GM23338 (cell line): ENCODE measurements at regions not wholly inside any gene's neighbourhood (a gene's known extent, or its start where the extent isn't known, plus 50 kb on each side); places are given as distances from the start of the nearest gene placed in this dataset.

Source experiments
- ATAC-seq: fragments of 200-7000 bp; cut with Tn5 transposase; 3 replicates; pipeline ENCODE4 v1.9.1; 2020
- DNase-seq: peaks from one replicate; pipeline ENCODE4 v3.0.0-alpha.2; 2015; ENCODE audit warnings: low spot score
- H2AFZ ChIP-seq: fragments of 200-600 bp; sonication (generic); 2 replicates; pipeline ENCODE4 v1.8.0; 2016; ENCODE audit warnings: antibody characterized with exemption, mild to moderate bottlenecking, moderate library complexity
- H3F3A ChIP-seq: fragments of 200-600 bp; sonication (generic); replicated peaks from 2 replicates; pipeline ENCODE4 v1.8.0; 2017; ENCODE audit warnings: antibody characterized with exemption, mixed run types, low read depth
- H3K27ac ChIP-seq: fragments of 200-600 bp; sonication (generic); 2 replicates; pipeline ENCODE4 v1.6.1; 2016; ENCODE audit warnings: low read depth
- H3K27me3 ChIP-seq: fragments of 200-600 bp; sonication (generic); 2 replicates; pipeline ENCODE4 v1.8.0; 2016; ENCODE audit warnings: mild to moderate bottlenecking, mixed run types, moderate library complexity; ENCODE audit not compliant: insufficient read depth
- H3K36me3 ChIP-seq: fragments of 200-600 bp; sonication (generic); 2 replicates; pipeline ENCODE4 v1.8.0; 2016; ENCODE audit warnings: mild to moderate bottlenecking; ENCODE audit not compliant: insufficient read depth
- H3K4me1 ChIP-seq: fragments of 200-600 bp; sonication (generic); 2 replicates; pipeline ENCODE4 v1.8.0; 2016; ENCODE audit warnings: mild to moderate bottlenecking, moderate library complexity; ENCODE audit not compliant: insufficient read depth
- H3K4me2 ChIP-seq: fragments of 200-600 bp; sonication (generic); 2 replicates; pipeline ENCODE4 v1.7.1; 2017; ENCODE audit warnings: mixed run types
- H3K4me3 ChIP-seq: fragments of 200-600 bp; sonication (generic); 2 replicates; pipeline ENCODE4 v1.6.1; 2016; ENCODE audit warnings: mixed run types
- H3K79me2 ChIP-seq: fragments of 200-600 bp; sonication (generic); replicated peaks from 2 replicates; pipeline ENCODE4 v1.8.0; 2017; ENCODE audit warnings: mild to moderate bottlenecking; ENCODE audit not compliant: insufficient read depth
- H3K9me2 ChIP-seq: fragments of 200-600 bp; sonication (generic); 2 replicates; pipeline ENCODE4 v1.8.0; 2017; ENCODE audit not compliant: insufficient read depth
- H4K20me1 ChIP-seq: fragments of 200-600 bp; sonication (generic); replicated peaks from 2 replicates; pipeline ENCODE4 v1.8.0; 2017; ENCODE audit warnings: mild to moderate bottlenecking; ENCODE audit not compliant: insufficient read depth
- H3K27ac Mint-ChIP-seq: 2 replicates; pipeline ENCODE4 v1.8.0; 2020; ENCODE audit warnings: inconsistent platforms, mild to moderate bottlenecking, moderate library complexity, mixed read lengths
- H3K27me3 Mint-ChIP-seq: 3 replicates; pipeline ENCODE4 v1.8.0; 2022; ENCODE audit warnings: low read depth, mild to moderate bottlenecking, moderate library complexity, mixed read lengths, inconsistent platforms; ENCODE audit not compliant: insufficient read depth, poor library complexity
- H3K36me3 Mint-ChIP-seq: 3 replicates; pipeline ENCODE4 v1.8.0; 2021; ENCODE audit warnings: low read depth, mild to moderate bottlenecking, inconsistent platforms, moderate library complexity, mixed read lengths
- H3K4me1 Mint-ChIP-seq: 3 replicates; pipeline ENCODE4 v1.8.0; 2020; ENCODE audit warnings: mild to moderate bottlenecking, inconsistent platforms, mixed read lengths
- H3K4me3 Mint-ChIP-seq: 3 replicates; pipeline ENCODE4 v1.8.0; 2021; ENCODE audit warnings: moderate library complexity, mild to moderate bottlenecking, inconsistent platforms, mixed read lengths
- H3K9me3 Mint-ChIP-seq: 3 replicates; pipeline ENCODE4 v1.8.0; 2020; ENCODE audit warnings: moderate library complexity, mild to moderate bottlenecking, inconsistent platforms, mixed read lengths
- CREB1 ChIP-seq: fragments of 250-450 bp; sonication (Bioruptor Pico); IDR thresholded peaks from 2 replicates; pipeline ENCODE4 v1.5.0; 2020; ENCODE audit warnings: low read depth, mild to moderate bottlenecking, moderate library complexity
- EZH2 ChIP-seq: fragments of 200-600 bp; sonication (generic); IDR thresholded peaks from one replicate; pipeline ENCODE4 v1.8.0; 2017; ENCODE audit warnings: antibody characterized with exemption, mild to moderate bottlenecking, low read depth; ENCODE audit not compliant: unreplicated experiment
- EZH2phosphoT487 ChIP-seq: fragments of 200-600 bp; sonication (generic); IDR thresholded peaks from one replicate; pipeline ENCODE4 v1.8.1; 2018; ENCODE audit warnings: antibody characterized with exemption; ENCODE audit not compliant: unreplicated experiment
- JUNB ChIP-seq: IDR thresholded peaks from one replicate; pipeline ENCODE4 v1.6.1; 2016; ENCODE audit warnings: antibody characterized with exemption; ENCODE audit not compliant: unreplicated experiment
- NANOG ChIP-seq: IDR thresholded peaks from 2 replicates; pipeline ENCODE4 v1.6.1; 2016; ENCODE audit warnings: antibody characterized with exemption, borderline replicate concordance
- STAT1 ChIP-seq: IDR thresholded peaks from one replicate; pipeline ENCODE4 v1.6.1; 2016; ENCODE audit warnings: antibody characterized with exemption; ENCODE audit not compliant: unreplicated experiment
- TF ChIP-seq, protein P1 (sequence below): fragments of 250-450 bp; sonication (Bioruptor Pico); IDR thresholded peaks from 2 replicates; pipeline ENCODE4 v1.5.0; 2020; ENCODE audit warnings: mild to moderate bottlenecking, moderate library complexity
- TF ChIP-seq, protein P2 (sequence below): IDR thresholded peaks from one replicate; pipeline ENCODE4 v1.6.1; 2018; ENCODE audit warnings: antibody characterized with exemption; ENCODE audit not compliant: unreplicated experiment
- TF ChIP-seq, protein P3 (sequence below), 2 experiments: fragments of 200-600 bp in 1 of 2; sonication (generic) in 1 of 2; conservative IDR thresholded peaks; 2 replicates each; pipeline versions ENCODE4 v1.5.1 to v1.6.1; 2016 to 2017; ENCODE audit warnings: antibody characterized with exemption in 2 of 2, low read depth in 2 of 2, mild to moderate bottlenecking in 2 of 2, moderate library complexity in 1 of 2
- TF ChIP-seq, protein P4 (sequence below): IDR thresholded peaks from 2 replicates; pipeline ENCODE4 v1.6.1; 2016; ENCODE audit warnings: antibody characterized with exemption

DNA sequence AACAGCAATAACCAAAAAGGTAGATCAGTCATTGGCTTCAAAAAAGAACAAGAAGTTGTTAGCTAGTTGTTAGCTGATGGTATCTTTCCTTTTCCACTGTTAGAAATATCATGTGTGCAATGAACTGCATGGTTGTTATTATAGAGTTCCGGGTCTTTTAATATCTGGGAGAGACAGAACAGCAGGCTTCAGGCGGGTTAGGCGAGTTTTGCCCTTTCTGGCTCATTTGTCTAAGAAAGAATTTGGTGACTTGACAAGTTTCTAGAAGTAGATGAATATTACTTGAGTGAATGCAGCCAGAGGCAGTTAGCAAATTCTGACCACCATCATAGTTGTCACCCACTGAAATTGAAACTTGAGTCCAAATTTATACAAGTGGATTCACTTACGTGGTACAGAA is 88.9 kb upstream of the MID1 start:
- no peak overlapping the region for H3K4me3 ChIP-seq
- no peak overlapping the region for H3K4me3 Mint-ChIP-seq
- no peaks in the 10 kb centered on the region for H3K9me2 ChIP-seq
- H3K27ac ChIP-seq = no peak overlapping the region
- no peak overlapping the region for H2AFZ ChIP-seq
- H3K9me3 Mint-ChIP-seq = peaks cover 5% of the 10 kb centered on the region; the same call in 2 of the 3 replicates
- H3K4me1 Mint-ChIP-seq = peaks cover 28% of the 10 kb centered on the region
- no peaks in the 10 kb centered on the region for H3K79me2 ChIP-seq
- peaks cover 1% of the 10 kb centered on the region for H3K27me3 Mint-ChIP-seq
- no peaks in the 10 kb centered on the region for H3K27me3 ChIP-seq
- no peak overlapping the region for H3K27ac Mint-ChIP-seq
- H4K20me1 ChIP-seq = no peaks in the 10 kb centered on the region
- H3K36me3 ChIP-seq = no peaks in the 10 kb centered on the region
- no peaks in the 10 kb centered on the region for H3F3A ChIP-seq
- H3K4me1 ChIP-seq = peaks cover 9% of the 10 kb centered on the region; the same call in 1 of the 2 replicates
- DNase-seq = no peak
- TF ChIP-seq, protein P1, sequence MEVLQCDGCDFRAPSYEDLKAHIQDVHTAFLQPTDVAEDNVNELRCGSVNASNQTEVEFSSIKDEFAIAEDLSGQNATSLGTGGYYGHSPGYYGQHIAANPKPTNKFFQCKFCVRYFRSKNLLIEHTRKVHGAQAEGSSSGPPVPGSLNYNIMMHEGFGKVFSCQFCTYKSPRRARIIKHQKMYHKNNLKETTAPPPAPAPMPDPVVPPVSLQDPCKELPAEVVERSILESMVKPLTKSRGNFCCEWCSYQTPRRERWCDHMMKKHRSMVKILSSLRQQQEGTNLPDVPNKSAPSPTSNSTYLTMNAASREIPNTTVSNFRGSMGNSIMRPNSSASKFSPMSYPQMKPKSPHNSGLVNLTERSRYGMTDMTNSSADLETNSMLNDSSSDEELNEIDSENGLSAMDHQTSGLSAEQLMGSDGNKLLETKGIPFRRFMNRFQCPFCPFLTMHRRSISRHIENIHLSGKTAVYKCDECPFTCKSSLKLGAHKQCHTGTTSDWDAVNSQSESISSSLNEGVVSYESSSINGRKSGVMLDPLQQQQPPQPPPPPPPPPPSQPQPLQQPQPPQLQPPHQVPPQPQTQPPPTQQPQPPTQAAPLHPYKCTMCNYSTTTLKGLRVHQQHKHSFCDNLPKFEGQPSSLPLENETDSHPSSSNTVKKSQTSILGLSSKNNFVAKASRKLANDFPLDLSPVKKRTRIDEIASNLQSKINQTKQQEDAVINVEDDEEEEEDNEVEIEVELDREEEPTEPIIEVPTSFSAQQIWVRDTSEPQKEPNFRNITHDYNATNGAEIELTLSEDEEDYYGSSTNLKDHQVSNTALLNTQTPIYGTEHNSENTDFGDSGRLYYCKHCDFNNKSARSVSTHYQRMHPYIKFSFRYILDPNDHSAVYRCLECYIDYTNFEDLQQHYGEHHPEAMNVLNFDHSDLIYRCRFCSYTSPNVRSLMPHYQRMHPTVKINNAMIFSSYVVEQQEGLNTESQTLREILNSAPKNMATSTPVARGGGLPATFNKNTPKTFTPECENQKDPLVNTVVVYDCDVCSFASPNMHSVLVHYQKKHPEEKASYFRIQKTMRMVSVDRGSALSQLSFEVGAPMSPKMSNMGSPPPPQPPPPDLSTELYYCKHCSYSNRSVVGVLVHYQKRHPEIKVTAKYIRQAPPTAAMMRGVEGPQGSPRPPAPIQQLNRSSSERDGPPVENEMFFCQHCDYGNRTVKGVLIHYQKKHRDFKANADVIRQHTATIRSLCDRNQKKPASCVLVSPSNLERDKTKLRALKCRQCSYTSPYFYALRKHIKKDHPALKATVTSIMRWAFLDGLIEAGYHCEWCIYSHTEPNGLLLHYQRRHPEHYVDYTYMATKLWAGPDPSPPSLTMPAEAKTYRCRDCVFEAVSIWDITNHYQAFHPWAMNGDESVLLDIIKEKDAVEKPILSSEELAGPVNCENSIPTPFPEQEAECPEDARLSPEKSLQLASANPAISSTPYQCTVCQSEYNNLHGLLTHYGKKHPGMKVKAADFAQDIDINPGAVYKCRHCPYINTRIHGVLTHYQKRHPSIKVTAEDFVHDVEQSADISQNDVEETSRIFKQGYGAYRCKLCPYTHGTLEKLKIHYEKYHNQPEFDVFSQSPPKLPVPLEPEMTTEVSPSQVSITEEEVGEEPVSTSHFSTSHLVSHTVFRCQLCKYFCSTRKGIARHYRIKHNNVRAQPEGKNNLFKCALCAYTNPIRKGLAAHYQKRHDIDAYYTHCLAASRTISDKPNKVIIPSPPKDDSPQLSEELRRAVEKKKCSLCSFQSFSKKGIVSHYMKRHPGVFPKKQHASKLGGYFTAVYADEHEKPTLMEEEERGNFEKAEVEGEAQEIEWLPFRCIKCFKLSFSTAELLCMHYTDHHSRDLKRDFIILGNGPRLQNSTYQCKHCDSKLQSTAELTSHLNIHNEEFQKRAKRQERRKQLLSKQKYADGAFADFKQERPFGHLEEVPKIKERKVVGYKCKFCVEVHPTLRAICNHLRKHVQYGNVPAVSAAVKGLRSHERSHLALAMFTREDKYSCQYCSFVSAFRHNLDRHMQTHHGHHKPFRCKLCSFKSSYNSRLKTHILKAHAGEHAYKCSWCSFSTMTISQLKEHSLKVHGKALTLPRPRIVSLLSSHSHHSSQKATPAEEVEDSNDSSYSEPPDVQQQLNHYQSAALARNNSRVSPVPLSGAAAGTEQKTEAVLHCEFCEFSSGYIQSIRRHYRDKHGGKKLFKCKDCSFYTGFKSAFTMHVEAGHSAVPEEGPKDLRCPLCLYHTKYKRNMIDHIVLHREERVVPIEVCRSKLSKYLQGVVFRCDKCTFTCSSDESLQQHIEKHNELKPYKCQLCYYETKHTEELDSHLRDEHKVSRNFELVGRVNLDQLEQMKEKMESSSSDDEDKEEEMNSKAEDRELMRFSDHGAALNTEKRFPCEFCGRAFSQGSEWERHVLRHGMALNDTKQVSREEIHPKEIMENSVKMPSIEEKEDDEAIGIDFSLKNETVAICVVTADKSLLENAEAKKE (CRISPR knock-in tag) = no peak
- TF ChIP-seq STAT1 (no peak), CREB1 (CRISPR knock-in tag) (no peak), EZH2 (no peak), JUNB (no peak), EZH2phosphoT487 (no peak), NANOG (no peak)
- TF ChIP-seq, protein P2, sequence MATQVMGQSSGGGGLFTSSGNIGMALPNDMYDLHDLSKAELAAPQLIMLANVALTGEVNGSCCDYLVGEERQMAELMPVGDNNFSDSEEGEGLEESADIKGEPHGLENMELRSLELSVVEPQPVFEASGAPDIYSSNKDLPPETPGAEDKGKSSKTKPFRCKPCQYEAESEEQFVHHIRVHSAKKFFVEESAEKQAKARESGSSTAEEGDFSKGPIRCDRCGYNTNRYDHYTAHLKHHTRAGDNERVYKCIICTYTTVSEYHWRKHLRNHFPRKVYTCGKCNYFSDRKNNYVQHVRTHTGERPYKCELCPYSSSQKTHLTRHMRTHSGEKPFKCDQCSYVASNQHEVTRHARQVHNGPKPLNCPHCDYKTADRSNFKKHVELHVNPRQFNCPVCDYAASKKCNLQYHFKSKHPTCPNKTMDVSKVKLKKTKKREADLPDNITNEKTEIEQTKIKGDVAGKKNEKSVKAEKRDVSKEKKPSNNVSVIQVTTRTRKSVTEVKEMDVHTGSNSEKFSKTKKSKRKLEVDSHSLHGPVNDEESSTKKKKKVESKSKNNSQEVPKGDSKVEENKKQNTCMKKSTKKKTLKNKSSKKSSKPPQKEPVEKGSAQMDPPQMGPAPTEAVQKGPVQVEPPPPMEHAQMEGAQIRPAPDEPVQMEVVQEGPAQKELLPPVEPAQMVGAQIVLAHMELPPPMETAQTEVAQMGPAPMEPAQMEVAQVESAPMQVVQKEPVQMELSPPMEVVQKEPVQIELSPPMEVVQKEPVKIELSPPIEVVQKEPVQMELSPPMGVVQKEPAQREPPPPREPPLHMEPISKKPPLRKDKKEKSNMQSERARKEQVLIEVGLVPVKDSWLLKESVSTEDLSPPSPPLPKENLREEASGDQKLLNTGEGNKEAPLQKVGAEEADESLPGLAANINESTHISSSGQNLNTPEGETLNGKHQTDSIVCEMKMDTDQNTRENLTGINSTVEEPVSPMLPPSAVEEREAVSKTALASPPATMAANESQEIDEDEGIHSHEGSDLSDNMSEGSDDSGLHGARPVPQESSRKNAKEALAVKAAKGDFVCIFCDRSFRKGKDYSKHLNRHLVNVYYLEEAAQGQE = no peak
- TF ChIP-seq, protein P3, sequence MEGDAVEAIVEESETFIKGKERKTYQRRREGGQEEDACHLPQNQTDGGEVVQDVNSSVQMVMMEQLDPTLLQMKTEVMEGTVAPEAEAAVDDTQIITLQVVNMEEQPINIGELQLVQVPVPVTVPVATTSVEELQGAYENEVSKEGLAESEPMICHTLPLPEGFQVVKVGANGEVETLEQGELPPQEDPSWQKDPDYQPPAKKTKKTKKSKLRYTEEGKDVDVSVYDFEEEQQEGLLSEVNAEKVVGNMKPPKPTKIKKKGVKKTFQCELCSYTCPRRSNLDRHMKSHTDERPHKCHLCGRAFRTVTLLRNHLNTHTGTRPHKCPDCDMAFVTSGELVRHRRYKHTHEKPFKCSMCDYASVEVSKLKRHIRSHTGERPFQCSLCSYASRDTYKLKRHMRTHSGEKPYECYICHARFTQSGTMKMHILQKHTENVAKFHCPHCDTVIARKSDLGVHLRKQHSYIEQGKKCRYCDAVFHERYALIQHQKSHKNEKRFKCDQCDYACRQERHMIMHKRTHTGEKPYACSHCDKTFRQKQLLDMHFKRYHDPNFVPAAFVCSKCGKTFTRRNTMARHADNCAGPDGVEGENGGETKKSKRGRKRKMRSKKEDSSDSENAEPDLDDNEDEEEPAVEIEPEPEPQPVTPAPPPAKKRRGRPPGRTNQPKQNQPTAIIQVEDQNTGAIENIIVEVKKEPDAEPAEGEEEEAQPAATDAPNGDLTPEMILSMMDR (conservative IDR thresholded peaks at IDR 0.05; ENCODE audit: low read depth in 2 of 2) = no peak
- TF ChIP-seq, protein P4, sequence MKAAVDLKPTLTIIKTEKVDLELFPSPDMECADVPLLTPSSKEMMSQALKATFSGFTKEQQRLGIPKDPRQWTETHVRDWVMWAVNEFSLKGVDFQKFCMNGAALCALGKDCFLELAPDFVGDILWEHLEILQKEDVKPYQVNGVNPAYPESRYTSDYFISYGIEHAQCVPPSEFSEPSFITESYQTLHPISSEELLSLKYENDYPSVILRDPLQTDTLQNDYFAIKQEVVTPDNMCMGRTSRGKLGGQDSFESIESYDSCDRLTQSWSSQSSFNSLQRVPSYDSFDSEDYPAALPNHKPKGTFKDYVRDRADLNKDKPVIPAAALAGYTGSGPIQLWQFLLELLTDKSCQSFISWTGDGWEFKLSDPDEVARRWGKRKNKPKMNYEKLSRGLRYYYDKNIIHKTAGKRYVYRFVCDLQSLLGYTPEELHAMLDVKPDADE = no peak
- ATAC-seq = no peak
- peaks cover 6% of the 10 kb centered on the region; the same call in 2 of the 3 replicates for H3K36me3 Mint-ChIP-seq
- no peak overlapping the region for H3K4me2 ChIP-seq
